ENCODE measurements at regions not wholly inside any gene's neighbourhood (a gene's known extent, or its start where the extent isn't known, plus 50 kb on each side); places are given as distances from the start of the nearest gene placed in this dataset.

- in situ Hi-C loops (cut with MboI; ENCODE audit: low sequenced_read_pairs, unreplicated experiment), result no loop called here
- DNase-seq (ENCODE audit: low spot score), result no peak
- TF ChIP-seq, protein P1, sequence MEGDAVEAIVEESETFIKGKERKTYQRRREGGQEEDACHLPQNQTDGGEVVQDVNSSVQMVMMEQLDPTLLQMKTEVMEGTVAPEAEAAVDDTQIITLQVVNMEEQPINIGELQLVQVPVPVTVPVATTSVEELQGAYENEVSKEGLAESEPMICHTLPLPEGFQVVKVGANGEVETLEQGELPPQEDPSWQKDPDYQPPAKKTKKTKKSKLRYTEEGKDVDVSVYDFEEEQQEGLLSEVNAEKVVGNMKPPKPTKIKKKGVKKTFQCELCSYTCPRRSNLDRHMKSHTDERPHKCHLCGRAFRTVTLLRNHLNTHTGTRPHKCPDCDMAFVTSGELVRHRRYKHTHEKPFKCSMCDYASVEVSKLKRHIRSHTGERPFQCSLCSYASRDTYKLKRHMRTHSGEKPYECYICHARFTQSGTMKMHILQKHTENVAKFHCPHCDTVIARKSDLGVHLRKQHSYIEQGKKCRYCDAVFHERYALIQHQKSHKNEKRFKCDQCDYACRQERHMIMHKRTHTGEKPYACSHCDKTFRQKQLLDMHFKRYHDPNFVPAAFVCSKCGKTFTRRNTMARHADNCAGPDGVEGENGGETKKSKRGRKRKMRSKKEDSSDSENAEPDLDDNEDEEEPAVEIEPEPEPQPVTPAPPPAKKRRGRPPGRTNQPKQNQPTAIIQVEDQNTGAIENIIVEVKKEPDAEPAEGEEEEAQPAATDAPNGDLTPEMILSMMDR (IDR thresholded peaks at IDR 0.05; ENCODE audit: borderline replicate concordance, control extremely low read depth, extremely low read depth, insufficient read depth, missing control alignments), result no peak
These were observed 298.9 kb downstream of the BUD13 start for GRCh38 chr11:116473790-116474346.

- in situ Hi-C loops (cut with MboI; ENCODE audit: low sequenced_read_pairs, unreplicated experiment), result no loop called here
- TF ChIP-seq, protein P1 (IDR thresholded peaks at IDR 0.05; ENCODE audit: borderline replicate concordance, control extremely low read depth, extremely low read depth, insufficient read depth, missing control alignments), result no peak
- no peak for DNase-seq (ENCODE audit: low spot score)
These were observed 299.5 kb downstream of the BUD13 start for GRCh38 chr11:116473206-116473769.

DNA sequence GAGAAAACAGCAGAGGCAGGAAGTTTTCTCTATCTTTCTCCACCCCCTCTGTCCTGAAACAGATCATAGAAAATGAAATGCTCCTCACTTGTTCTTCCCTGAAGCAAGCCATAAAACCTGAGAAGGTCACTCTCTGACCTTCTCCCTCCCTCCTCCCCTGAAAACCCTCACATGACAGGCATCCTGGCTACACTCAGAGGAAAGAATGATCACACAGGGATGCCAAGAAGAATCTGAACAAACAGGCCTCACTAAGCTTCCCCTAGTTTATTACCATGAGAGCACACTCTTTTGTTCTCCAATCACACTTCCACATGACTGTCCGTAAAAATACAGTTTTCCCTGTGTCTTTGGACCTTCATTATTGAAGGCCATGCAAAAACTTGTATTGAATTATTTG lies 300.1 kb downstream of the BUD13 start:
- TF ChIP-seq, protein P1 (IDR thresholded peaks at IDR 0.05; ENCODE audit: borderline replicate concordance, control extremely low read depth, extremely low read depth, insufficient read depth, missing control alignments), result no peak
- in situ Hi-C loops (cut with MboI; ENCODE audit: low sequenced_read_pairs, unreplicated experiment), result no loop called here
- DNase-seq (ENCODE audit: low spot score), result no peak

GRCh38 chr11:116471608-116472256 lies 301.1 kb downstream of the BUD13 start:
- no peak for DNase-seq (ENCODE audit: low spot score)
- TF ChIP-seq, protein P1 (IDR thresholded peaks at IDR 0.05; ENCODE audit: borderline replicate concordance, control extremely low read depth, extremely low read depth, insufficient read depth, missing control alignments), result no peak
- in situ Hi-C loops (cut with MboI; ENCODE audit: low sequenced_read_pairs, unreplicated experiment), result no loop called here

- TF ChIP-seq, protein P1 (IDR thresholded peaks at IDR 0.05; ENCODE audit: borderline replicate concordance, control extremely low read depth, extremely low read depth, insufficient read depth, missing control alignments), result no peak
- no peak for DNase-seq (ENCODE audit: low spot score)
- in situ Hi-C loops (cut with MboI; ENCODE audit: low sequenced_read_pairs, unreplicated experiment), result no loop called here
These were observed 304.1 kb downstream of the BUD13 start for GRCh38 chr11:116468699-116469098.

DNA sequence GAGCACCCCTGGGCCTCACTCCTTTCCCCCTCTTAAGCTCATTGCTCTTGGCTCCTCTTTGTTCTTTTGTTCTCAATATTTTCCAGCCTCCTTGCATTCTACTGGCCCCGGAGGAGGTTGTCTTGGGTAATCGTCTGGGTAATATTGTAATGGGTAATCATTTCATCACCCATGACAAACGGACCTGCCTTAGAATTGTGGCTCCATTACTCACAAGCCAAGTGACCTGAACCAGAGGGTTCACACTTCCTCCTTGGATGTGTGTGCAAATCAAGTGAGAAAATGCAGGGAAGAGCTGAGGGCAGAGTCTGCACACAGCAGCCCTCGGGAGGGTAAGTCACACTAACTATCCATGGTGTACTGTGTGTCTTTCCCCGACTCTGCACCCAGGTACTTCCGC lies 305.0 kb downstream of the BUD13 start:
- DNase-seq (ENCODE audit: low spot score), result no peak
- TF ChIP-seq, protein P1 (IDR thresholded peaks at IDR 0.05; ENCODE audit: borderline replicate concordance, control extremely low read depth, extremely low read depth, insufficient read depth, missing control alignments), result no peak
- in situ Hi-C loops (cut with MboI; ENCODE audit: low sequenced_read_pairs, unreplicated experiment), result no loop called here

Measured in GM13976 (cell line).